ENCODE measurements at regions not wholly inside any gene's neighbourhood (a gene's known extent, or its start where the extent isn't known, plus 50 kb on each side); places are given as distances from the start of the nearest gene placed in this dataset.

GRCh38 chr16:59527206-59527997 is 793.3 kb upstream of the GOT2 start:
- Mint-ChIP-seq H3K27me3 (ENCODE audit: insufficient read depth, low read depth, poor library complexity) (peaks cover 2% of the 10 kb centered on the region), H3K4me1 (peaks cover 3% of the 10 kb centered on the region; the same call in 2 of the 3 replicates), H3K36me3 (ENCODE audit: low read depth) (no peaks in the 10 kb centered on the region), H3K27ac (no peak overlapping the region), H3K4me3 (no peak overlapping the region), H3K9me3 (no peaks in the 10 kb centered on the region)
- Histone ChIP-seq H3K4me3 (no peak overlapping the region), H3K4me1 (ENCODE audit: insufficient read depth) (no peaks in the 10 kb centered on the region; the same call in 1 of the 2 replicates), H3F3A (replicated peaks; ENCODE audit: low read depth) (no peaks in the 10 kb centered on the region), H3K4me2 (no peak overlapping the region), H3K9me2 (ENCODE audit: insufficient read depth) (no peaks in the 10 kb centered on the region), H2AFZ (no peak overlapping the region), H3K79me2 (replicated peaks; ENCODE audit: insufficient read depth) (no peaks in the 10 kb centered on the region), H4K20me1 (replicated peaks; ENCODE audit: insufficient read depth) (no peaks in the 10 kb centered on the region), H3K27ac (ENCODE audit: low read depth) (no peak overlapping the region), H3K27me3 (ENCODE audit: insufficient read depth) (no peaks in the 10 kb centered on the region), H3K36me3 (ENCODE audit: insufficient read depth) (no peaks in the 10 kb centered on the region)
- TF ChIP-seq EZH2 (IDR thresholded peaks at IDR 0.05; ENCODE audit: low read depth, unreplicated experiment) (no peak), ZNF114 (CRISPR knock-in tag; IDR thresholded peaks at IDR 0.05) (no peak), REST (IDR thresholded peaks at IDR 0.05; ENCODE audit: unreplicated experiment) (no peak), POLR2AphosphoS5 (IDR thresholded peaks at IDR 0.05; ENCODE audit: low read depth) (no peak), CTCF (conservative IDR thresholded peaks at IDR 0.05; ENCODE audit: low read depth in 2 of 2) (no peak), ZNF462 (CRISPR knock-in tag; IDR thresholded peaks at IDR 0.05) (no peak), CREB1 (CRISPR knock-in tag; IDR thresholded peaks at IDR 0.05; ENCODE audit: low read depth) (no peak), STAT1 (IDR thresholded peaks at IDR 0.05; ENCODE audit: unreplicated experiment) (no peak), JUNB (IDR thresholded peaks at IDR 0.05; ENCODE audit: unreplicated experiment) (no peak), ZNF331 (CRISPR knock-in tag; IDR thresholded peaks at IDR 0.05; ENCODE audit: low read depth) (no peak), ETS1 (IDR thresholded peaks at IDR 0.05) (no peak), NANOG (IDR thresholded peaks at IDR 0.05; ENCODE audit: borderline replicate concordance) (no peak), EZH2phosphoT487 (IDR thresholded peaks at IDR 0.05; ENCODE audit: unreplicated experiment) (no peak)
- DNase-seq (ENCODE audit: low spot score) (no peak), ATAC-seq (no peak)
